ENCODE measurements at regions not wholly inside any gene's neighbourhood (a gene's known extent, or its start where the extent isn't known, plus 50 kb on each side); places are given as distances from the start of the nearest gene placed in this dataset.

GRCh38 chr14:35220027-35220676 lies 72.0 kb upstream of the PSMA6 start:
- H3K4me2 ChIP-seq: no peak overlapping the region
- peaks cover 4% of the 10 kb centered on the region for H3K4me1 ChIP-seq (ENCODE audit: low read depth, poor library complexity, severe bottlenecking)
- no peak overlapping the region for H3K27ac ChIP-seq
- H4K20me1 ChIP-seq (ENCODE audit: insufficient read depth): no peaks in the 10 kb centered on the region
- no peak for TF ChIP-seq CTCF (conservative IDR thresholded peaks at IDR 0.05; ENCODE audit: low read depth, low read length)
- no peaks in the 10 kb centered on the region for H3K27me3 ChIP-seq (ENCODE audit: insufficient read depth, low read depth)
- H3K79me2 ChIP-seq (ENCODE audit: insufficient read depth, low read depth): no peaks in the 10 kb centered on the region
- H2AFZ ChIP-seq (ENCODE audit: low read depth): no peak overlapping the region
- H3K4me3 ChIP-seq (IDR thresholded peaks at IDR 0.05; ENCODE audit: insufficient read depth, low read depth, low read length): no peak overlapping the region
- H3K36me3 ChIP-seq (ENCODE audit: insufficient read depth): no peaks in the 10 kb centered on the region
- no peak overlapping the region for H3K9ac ChIP-seq

GRCh38 chr14:35220920-35221319 lies 71.3 kb upstream of the PSMA6 start:
- no peaks in the 10 kb centered on the region for H3K27me3 ChIP-seq (ENCODE audit: insufficient read depth, low read depth)
- H3K79me2 ChIP-seq (ENCODE audit: insufficient read depth, low read depth): no peaks in the 10 kb centered on the region
- no peaks in the 10 kb centered on the region for H3K36me3 ChIP-seq (ENCODE audit: insufficient read depth)
- no peak for TF ChIP-seq CTCF (conservative IDR thresholded peaks at IDR 0.05; ENCODE audit: low read depth, low read length)
- H4K20me1 ChIP-seq (ENCODE audit: insufficient read depth): no peaks in the 10 kb centered on the region
- H2AFZ ChIP-seq (ENCODE audit: low read depth): no peak overlapping the region
- no peak overlapping the region for H3K27ac ChIP-seq
- no peak overlapping the region for H3K4me2 ChIP-seq
- H3K4me1 ChIP-seq (ENCODE audit: low read depth, poor library complexity, severe bottlenecking): no peaks in the 10 kb centered on the region
- H3K4me3 ChIP-seq (IDR thresholded peaks at IDR 0.05; ENCODE audit: insufficient read depth, low read depth, low read length): no peak overlapping the region
- no peak overlapping the region for H3K9ac ChIP-seq

DNA sequence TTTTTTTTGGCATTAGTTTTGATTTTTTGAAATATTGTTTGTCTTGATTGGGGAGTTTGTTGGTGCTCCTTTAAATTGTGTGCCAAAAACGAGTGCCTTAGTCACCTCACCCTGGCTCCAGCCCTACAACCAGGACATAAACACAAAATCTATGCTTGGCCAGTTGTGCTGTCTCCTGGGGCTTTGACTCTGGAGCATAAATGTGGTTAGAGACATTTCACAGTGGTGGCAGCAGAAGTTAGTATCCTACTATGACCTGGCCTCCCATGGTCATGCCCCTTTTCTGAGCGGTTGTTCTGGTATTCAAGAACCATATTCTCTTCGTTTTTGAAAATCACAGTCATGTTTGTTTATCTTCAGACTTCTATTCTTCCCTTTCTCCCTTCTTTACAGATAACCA lies 70.7 kb upstream of the PSMA6 start:
- Histone ChIP-seq H3K9ac (no peak overlapping the region), H3K4me3 (IDR thresholded peaks at IDR 0.05; ENCODE audit: insufficient read depth, low read depth, low read length) (no peak overlapping the region), H3K79me2 (ENCODE audit: insufficient read depth, low read depth) (no peaks in the 10 kb centered on the region), H3K27me3 (ENCODE audit: insufficient read depth, low read depth) (no peaks in the 10 kb centered on the region), H3K36me3 (ENCODE audit: insufficient read depth) (no peaks in the 10 kb centered on the region), H4K20me1 (ENCODE audit: insufficient read depth) (no peaks in the 10 kb centered on the region), H3K4me1 (ENCODE audit: low read depth, poor library complexity, severe bottlenecking) (no peaks in the 10 kb centered on the region), H3K27ac (no peak overlapping the region), H3K4me2 (no peak overlapping the region), H2AFZ (ENCODE audit: low read depth) (no peak overlapping the region)
- TF ChIP-seq CTCF (conservative IDR thresholded peaks at IDR 0.05; ENCODE audit: low read depth, low read length): no peak

DNA sequence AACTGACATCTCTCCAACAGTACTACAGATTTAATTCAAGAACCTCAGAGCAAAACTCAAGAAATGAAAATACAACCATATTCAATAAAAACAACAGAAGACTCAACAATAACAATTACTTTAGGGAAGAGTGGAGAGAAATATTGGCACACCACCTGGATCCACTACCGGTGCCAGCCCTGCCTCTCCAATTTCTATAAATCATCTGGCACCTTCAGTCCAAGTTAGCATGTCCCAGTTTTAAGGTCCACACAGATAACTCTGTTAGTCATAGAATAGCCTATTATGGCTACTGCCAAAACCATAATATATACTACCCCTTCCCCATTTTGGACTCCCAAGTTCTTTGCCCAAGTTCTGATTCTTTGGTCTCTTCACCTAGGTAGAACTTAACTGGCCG lies 69.9 kb upstream of the PSMA6 start:
- no peak overlapping the region for H3K27ac ChIP-seq
- no peaks in the 10 kb centered on the region for H3K27me3 ChIP-seq (ENCODE audit: insufficient read depth, low read depth)
- H3K4me3 ChIP-seq (IDR thresholded peaks at IDR 0.05; ENCODE audit: insufficient read depth, low read depth, low read length): no peak overlapping the region
- TF ChIP-seq CTCF (conservative IDR thresholded peaks at IDR 0.05; ENCODE audit: low read depth, low read length): no peak
- H4K20me1 ChIP-seq (ENCODE audit: insufficient read depth): no peaks in the 10 kb centered on the region
- no peaks in the 10 kb centered on the region for H3K36me3 ChIP-seq (ENCODE audit: insufficient read depth)
- no peak overlapping the region for H3K9ac ChIP-seq
- H3K79me2 ChIP-seq (ENCODE audit: insufficient read depth, low read depth): no peaks in the 10 kb centered on the region
- H3K4me2 ChIP-seq: no peak overlapping the region
- H2AFZ ChIP-seq (ENCODE audit: low read depth): no peak overlapping the region
- no peaks in the 10 kb centered on the region for H3K4me1 ChIP-seq (ENCODE audit: low read depth, poor library complexity, severe bottlenecking)

All from KMS-11 (cell line).